HG03575 (cell line): ENCODE measurements at regions not wholly inside any gene's neighbourhood (a gene's known extent, or its start where the extent isn't known, plus 50 kb on each side); places are given as distances from the start of the nearest gene placed in this dataset.
"Not testable (repeated sequence)": the region's sequence is repeated elsewhere in the genome, so short reads cannot be mapped to it uniquely, and the experiment has no call there.

Experiments
- ATAC-seq: cut with Tn5 transposase; IDR thresholded peaks from one replicate; pipeline ENCODE4 v1.9.1; 2021; ENCODE audit not compliant: unreplicated experiment, insufficient number of reproducible peaks, low FRiP score; ENCODE audit errors: extremely low read depth

DNA sequence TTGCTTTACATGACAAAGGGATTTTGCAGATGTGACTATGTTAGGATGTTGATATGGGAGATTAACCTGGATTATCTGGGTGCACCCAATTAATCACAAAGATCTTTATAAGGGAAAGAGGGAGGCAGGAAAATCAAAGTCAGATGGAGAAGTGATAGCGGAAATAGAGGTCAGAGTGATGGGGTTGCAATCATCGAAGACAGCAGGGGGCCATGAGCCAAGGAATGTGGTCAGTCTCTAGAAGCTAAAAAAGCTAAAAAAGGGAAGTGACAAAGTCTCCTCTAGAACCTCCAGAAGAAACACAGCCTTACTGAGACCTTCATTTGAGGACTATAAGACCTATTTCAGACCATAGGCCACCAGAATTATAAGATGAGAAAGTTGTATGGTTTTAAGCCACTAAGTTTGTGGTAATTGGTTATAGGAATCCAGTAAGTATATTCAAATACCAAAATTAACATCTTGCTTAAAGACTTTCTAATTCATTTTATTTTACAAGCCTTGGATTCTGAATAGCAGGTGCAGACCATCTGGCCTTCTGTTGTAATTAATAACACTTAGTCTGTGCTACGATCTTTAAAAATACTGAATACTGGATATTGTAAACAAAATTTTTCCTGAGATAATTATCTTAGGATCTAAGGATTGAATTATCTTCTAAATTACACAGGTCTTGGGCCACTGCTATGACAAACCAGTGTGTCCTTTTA lies 493.4 kb upstream of the PCDH20 start:
- ATAC-seq = no peak

DNA sequence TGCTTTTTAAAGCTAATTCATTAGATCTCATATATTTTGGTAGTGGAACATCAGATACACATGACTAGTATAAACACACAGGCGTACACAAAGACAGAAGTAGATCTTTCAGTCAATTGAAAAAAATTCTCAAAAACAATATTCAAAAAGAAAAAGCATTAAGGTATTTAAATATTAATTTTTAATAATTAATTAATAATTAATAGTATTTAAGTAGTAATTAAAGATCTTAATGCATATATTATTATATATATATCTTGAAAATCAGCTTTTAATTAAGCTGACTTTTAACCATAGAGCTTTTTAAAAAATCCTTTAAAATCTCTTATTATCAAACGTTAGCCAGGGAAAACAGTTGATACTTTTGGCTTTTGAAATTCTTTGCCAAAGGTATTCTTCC lies 489.4 kb upstream of the PCDH20 start:
- no peak for ATAC-seq

DNA sequence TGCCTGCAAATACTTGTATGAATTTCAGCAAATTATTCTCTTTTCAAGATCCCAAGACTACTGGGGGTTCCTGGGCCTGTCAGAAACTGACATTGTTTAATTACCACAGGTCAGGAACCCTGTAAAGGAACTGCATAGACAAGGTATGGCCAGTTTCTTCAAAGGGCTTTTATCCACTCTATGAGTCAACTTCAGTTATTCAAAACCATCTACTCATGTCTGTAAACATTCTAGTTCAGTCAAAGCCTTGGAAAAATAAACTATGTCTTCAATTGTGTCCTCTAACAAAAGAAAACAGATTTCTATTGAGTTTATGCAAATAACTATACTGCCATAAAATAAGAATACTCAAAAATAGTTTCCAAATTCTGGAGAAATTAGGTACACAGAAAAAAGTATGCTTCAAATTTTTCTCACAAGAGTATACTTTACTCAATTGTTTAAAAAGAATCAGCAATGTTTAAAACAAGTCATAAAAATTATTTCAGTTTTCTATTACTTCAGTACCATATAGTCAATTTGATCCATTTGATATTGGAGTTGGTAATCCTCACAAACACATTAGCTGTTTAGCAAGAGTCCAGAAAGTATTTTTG lies 486.4 kb upstream of the PCDH20 start:
- no peak for ATAC-seq

DNA sequence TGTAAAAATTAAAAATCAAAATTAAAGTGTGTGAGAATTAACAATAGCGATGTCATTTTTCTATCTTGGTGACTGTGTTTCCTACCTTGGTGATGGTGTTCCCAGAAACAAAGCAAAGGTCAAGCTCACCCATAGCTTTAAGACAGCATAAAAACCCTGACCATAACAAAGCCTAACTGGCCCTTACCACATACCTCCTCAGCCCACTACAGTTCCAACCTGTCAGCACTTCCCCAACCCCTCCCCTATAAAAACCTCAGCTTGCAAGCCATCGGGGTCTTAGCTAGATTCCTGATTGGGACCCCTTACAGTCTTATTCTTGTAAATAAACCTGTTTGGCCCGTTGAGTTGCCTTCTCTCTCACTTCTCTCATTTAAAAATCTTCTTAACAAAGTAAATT lies 484.4 kb upstream of the PCDH20 start:
- no peak for ATAC-seq

DNA sequence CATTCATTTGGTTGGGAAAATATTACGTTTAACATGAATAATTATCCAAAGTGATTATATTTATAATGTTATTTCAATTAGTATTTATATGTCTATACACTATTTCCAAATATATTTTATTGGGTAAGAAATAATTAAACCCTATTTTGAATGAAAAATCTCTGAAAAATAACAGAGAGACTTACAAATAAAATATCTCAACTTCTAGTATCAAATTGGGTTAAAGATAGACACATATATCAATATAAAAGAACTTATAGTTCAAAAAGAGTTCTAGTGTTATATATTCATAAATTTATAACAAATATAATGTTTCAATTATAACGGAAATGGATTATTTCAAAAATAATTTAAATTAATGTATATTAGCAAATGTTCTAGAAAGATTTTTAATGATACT lies 482.6 kb upstream of the PCDH20 start:
- ATAC-seq = no peak

DNA sequence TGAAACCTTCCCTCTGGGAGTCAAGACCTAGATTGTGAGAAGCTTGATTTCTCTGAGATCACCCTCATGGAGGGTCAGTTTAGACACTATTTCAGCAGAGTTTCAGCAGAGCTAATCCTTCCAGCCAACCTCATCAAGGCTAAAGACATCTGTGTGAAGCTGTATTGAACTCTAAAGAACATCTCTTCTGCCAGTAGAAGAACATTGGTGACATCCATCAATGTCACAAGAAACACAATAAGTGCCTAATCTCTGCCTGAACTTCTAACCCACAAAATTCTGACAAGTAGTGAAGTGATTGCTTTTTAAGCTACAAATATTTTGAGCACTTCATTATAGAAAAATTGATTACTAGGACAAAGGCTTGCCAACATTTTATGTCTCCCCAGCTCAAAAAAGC lies 475.8 kb upstream of the PCDH20 start:
- no peak for ATAC-seq

DNA sequence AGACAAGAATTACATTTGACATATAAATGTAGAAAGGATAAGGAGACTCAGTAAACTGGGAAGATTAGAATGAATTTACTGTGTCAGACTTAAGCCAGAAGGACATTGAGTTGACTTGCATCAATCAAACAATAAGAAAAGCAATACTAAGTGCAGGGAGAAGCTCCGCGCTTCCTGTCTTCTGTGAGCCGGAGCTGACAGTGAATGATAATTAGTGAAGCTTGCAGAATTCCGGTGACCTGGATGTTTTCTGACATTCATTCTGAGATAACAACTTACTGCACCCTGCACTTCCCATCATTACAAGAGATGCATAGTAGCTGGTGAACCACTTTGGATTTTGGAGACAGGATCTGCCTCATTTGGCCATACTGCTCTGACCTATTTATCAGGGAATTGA lies 469.2 kb upstream of the PCDH20 start:
- no peak for ATAC-seq

DNA sequence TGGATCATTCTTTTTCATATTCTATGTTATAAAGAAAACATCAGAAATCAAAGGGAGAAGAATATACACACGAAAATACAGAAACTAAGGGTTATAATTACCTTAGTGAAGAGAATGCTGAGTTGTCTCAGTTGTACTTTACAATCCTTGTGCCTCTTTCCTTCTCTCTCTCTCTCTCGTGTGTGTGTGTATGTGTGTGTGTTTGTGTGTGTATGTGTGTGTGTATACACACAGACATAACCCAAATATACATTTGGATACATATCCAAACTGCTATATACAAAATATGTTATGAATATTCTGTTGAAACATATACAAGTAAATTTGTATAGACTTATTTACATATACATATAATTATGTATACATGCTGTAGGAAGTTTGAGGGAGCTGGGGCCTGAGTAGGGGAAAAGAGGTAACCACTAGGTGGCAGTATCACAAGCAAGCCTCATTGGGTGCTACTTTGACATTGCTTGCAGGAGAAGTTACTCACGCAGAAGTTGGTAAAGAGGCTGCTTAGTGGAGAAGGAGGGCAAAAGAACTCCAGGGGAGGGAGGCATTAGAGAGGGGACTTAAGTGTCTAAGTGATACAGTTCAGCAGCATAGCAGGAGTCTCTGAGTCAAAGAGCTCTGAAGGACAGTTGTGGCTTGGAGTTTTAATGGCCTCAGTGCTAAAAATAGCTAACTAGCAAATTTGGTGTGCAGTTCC lies 465.1 kb upstream of the PCDH20 start:
- ATAC-seq = no peak

DNA sequence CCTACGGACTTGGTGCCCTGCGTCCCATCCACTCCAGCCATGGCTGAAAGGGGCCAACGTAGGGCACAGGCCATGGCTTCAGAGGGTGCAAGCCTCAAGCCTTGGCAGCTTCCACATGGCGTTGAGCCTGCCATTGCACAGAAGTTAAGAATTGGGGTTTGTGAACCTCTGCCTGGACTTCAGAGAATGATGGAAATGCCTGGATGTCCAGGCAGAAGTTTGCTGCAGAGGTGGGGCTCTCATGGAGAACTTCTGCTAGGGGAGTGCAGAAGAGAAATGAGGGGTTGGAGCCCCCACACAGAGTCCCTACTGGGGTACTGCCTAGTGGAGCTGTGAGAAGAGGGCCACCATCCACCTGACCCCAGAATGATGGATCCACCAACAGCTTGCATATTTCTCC lies 462.9 kb upstream of the PCDH20 start:
- ATAC-seq = not testable (repeated sequence)

DNA sequence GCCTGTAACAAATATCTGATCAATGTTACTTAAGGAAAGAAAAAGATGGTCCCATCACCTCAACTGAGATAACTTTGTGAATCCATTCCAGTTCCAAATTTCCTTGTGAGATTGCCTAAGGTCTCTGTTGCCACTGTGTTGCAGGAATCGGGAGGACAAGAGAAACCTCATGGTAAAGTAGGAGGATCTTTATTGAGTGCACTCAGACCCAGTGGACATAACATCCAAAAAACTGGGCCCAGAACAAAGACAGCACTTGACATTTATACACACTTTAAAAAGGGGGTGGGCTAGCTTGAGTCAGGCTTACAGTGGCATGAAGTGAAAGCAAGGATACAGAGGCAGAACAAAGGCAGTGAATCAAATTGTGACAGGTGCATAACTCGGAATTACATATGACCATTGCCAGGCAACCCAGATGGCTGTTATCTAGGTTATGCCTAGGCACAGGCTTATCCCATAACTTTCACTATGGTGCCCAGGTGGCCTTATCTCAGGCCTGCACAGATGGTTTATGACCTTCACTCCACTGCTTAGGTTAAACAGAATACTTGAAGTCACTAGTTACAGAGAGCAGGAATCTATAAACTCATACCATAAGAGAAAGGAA lies 459.4 kb upstream of the PCDH20 start:
- ATAC-seq = no peak

DNA sequence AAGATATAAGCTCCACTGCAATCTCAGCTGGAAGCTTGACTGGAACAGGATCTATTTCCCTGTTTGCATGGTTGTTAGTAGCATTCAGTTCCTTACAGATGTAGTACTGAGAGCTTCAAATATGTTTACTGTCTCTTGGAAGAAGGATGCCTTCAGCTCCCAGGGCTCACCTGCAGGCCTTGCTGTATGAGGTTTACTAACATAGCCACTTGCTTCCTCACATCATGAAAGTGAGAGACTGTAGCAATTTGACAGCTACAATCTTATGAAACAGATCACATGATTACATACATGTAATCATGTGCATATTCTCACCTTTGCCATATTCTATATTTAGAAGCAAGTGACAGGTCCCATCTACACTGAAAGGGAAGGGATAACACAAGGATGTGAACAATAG lies 458.1 kb upstream of the PCDH20 start:
- ATAC-seq = no peak

DNA sequence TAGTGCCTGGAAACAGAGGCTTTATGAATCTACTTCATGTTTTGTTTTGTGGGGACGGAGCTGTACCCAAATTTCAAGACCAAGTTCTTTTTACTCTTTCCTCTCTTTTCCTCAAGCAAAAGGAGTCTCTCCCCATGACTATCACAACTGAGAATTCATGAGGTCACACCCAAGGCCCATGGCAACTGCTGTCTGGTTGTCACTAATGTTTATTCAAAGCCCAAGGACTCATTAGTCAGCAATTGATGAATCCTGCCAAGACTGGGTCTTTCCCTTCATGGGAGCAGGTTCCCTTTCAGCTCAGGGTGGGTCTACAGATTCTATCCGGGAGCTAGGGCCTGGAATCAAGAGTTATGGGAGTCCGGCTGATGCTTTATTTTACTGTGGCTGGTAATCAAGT lies 441.5 kb upstream of the PCDH20 start:
- no peak for ATAC-seq

DNA sequence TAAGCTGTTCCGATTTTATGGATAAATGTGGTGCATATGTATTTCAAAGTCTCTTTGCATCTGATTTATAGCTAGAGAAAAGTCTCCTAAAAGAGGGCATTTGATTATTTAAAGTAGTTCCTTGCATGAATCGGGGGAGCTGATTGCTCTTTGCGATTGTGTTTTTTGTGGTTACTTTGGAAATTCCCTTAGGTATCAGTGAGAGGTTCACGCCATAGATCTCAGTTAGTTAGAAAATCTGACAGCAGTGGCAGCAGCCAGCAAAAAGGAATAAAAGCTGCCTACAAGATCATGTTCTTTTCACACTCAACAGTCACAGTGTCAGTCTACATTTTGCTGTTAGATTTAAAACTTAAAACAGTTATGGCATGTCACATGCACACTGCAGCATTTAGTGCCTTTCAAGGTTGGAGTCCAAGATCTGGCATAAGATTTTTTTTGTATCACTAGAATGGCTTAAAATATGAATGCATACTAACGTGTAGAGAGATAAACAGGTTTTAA lies 436.5 kb upstream of the PCDH20 start:
- ATAC-seq = no peak

DNA sequence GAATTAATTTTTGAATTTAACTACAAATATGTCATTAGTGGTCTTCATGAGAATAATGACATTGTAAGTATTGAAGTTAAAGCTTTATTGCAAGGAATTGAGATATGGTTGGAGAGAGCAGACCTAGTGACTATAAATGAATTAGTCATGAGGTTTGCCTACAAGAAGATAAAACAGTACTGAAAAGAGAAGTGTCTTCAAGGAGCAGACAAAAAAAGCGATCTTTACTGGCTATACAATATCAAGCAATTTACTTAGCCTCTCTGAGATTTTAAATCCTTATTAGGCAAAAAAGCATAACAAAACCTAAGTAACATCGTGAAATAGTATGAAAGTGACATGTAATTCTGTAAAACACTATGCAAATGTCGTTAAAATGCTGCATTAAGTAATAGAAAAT lies 435.1 kb upstream of the PCDH20 start:
- no peak for ATAC-seq

DNA sequence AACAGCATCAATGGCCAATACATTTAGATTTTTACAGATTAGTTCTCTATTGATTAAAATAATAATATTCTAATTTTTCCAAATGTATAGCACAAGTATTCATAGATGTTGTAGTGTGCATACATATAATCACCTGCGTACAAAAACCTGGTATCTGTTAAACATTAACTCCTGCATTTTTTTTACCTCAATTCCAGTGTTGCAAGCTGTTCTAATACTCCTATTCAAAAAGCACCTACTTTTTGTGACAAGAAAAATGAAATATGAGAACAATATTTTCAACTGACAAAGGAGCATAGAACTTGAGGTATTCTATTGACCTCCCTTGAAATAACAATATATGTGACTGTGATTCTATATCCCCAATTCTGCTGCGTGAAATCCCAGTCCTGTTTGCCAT lies 422.9 kb upstream of the PCDH20 start:
- ATAC-seq = no peak

DNA sequence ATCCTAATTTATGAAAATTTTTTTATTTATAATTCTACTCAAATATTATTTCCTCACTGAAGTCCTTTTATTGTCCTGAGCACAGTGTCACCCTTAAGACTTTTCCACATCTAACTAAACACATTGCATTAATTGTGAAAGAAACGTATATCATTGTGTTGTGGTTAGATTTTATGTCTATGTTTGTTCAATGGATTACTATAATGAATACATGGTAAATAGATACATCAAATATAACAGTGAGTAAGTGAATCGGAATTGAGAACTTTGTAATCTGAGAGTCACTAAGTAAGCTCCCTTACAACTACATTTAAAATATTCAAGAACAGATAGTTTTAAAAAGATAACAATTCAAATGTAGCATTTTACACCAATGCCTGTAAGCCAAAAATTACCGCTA lies 417.6 kb upstream of the PCDH20 start:
- no peak for ATAC-seq

DNA sequence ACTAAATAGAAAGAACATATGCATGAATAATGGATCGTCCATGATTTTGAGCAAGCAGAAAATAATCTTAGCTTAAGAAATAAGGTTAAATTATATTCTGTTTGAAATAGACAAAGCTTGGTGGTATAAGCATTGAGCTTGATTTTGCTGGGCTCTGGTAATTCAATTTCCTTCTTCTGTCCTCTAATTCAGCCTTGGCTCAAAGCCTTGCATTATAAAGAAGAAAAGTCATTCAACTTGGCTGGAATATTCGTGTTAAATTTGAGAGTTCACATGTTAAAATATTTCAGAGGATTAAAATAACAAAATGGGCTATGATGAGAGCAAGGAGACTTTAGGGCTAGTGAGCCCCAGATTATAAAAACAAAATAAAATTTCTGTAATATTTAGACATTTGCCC lies 415.4 kb upstream of the PCDH20 start:
- no peak for ATAC-seq

DNA sequence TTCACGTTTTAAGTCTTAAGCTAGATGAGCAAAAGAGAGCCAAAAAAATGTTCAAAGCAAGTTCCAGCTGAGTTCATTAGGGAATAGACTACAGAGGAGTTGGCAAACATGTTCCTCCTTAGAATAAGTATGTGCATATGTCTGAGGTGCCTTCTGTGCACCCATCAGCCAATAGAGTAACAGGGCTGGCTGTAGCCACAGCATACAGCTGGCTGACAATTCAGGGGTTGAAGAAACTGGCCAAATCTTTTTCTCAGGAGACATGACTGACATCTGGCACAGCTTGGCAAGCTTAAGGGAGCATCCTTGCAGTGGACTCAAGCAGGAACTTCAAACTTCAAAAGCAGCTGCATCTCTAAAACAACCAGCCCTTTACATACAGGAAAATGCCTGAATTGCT lies 414.8 kb upstream of the PCDH20 start:
- no peak for ATAC-seq

DNA sequence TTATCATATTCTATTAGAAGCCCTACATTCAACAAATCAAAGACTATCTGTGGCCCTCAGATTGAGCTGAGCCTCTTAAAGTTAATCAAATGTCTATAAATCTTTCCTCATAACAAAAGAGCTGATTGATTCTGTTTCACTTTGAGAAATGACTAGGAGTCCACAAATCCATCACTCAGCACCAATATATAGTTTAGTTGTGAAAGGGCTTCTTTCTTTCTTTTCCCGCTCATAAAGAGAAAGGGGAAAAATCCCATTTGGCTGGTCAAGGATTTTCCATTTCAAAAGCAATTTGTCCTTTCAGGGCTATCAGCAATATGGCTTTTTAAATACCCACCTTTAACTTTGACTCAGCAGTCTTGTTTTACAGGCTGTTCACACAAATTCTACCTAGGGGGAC lies 408.5 kb upstream of the PCDH20 start:
- ATAC-seq = no peak

DNA sequence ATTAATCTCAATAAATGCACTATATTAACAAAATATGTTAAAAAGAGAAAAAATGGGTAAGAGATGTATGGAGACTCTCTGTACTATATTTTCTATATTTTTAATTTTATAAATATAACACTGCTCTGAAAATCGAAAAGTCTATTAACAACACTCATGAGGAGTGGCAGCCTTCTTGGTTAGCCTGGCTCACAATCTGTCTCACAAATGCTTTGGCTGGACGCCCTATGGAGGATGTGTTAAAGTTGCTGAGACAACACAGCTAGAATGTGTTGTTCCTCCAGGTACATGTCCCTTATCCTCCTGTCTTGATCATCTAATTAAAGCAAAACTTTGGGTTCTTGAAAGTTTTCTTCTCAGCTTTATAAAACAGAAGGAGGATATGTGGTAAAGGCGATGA lies 396.6 kb upstream of the PCDH20 start:
- no peak for ATAC-seq
